Calu3 (cell line): ENCODE measurements at regions not wholly inside any gene's neighbourhood (a gene's known extent, or its start where the extent isn't known, plus 50 kb on each side); places are given as distances from the start of the nearest gene placed in this dataset.

Experiments used
- BruUV-seq: library from RNA; stranded (reverse); fragments of 400-500 nt; replicated peaks from 2 replicates; lab custom pipeline; 2021; lab: Mats Ljungman, UMichigan
- CTCF ChIA-PET: fragments of 300-600 bp; sonication (Branson Sonifier 250); formaldehyde crosslinking; loops from one replicate; lab custom pipeline; 2022; ENCODE audit warnings: antibody characterized with exemption; lab: Charles Lee
- DNase-seq: peaks from one replicate; pipeline ENCODE4 v3.0.0; 2022
- H3K27ac Mint-ChIP-seq: one replicate; pipeline ENCODE4 v1.8.0; 2022; ENCODE audit warnings: mixed read lengths; ENCODE audit not compliant: unreplicated experiment
- H3K27me3 Mint-ChIP-seq: one replicate; pipeline ENCODE4 v1.8.0; 2022; ENCODE audit warnings: mixed read lengths; ENCODE audit not compliant: unreplicated experiment
- H3K36me3 Mint-ChIP-seq: one replicate; pipeline ENCODE4 v1.8.0; 2022; ENCODE audit warnings: mild to moderate bottlenecking, moderate library complexity, mixed read lengths; ENCODE audit not compliant: insufficient read depth, unreplicated experiment
- H3K4me1 Mint-ChIP-seq: one replicate; pipeline ENCODE4 v1.8.0; 2022; ENCODE audit warnings: mild to moderate bottlenecking, low read depth, mixed read lengths; ENCODE audit not compliant: unreplicated experiment
- H3K4me3 Mint-ChIP-seq: one replicate; pipeline ENCODE4 v1.8.0; 2022; ENCODE audit warnings: mild to moderate bottlenecking, low read depth, moderate library complexity, mixed read lengths; ENCODE audit not compliant: unreplicated experiment
- H3K9me3 Mint-ChIP-seq: one replicate; pipeline ENCODE4 v1.8.0; 2022; ENCODE audit warnings: low read depth, mixed read lengths; ENCODE audit not compliant: unreplicated experiment
- intact Hi-C: fragments of 100-400 bp; cut with micrococcal nuclease; formaldehyde crosslinking; loops from one replicate; pipeline ENCODE4 v1.10.0; 2022; ENCODE audit not compliant: unreplicated experiment
- TF ChIP-seq, protein P1 (sequence below): fragments of 200-600 bp; IDR thresholded peaks from one replicate; pipeline ENCODE4 v1.8.0; 2022; ENCODE audit warnings: antibody characterized with exemption; ENCODE audit not compliant: unreplicated experiment

DNA sequence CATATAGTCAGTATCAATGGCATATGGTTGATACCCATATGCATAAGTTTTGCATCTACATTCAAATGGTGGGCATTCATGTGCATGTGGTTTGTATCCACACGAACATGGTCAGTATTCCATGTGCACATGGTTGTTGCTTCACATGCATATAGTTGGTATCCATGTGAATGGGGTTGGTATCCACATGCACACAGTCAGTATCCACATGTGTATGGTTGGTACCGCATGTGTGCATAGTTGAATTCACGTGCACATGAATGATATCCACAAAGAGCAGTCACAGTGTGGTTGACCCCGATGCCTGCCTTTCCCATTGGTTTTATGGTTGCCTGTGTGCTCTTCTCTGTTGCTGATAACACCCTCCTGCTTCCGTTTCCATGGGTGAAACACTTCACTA is 427.9 kb downstream of the STIM2 start:
- H3K27me3 Mint-ChIP-seq, result no peaks in the 10 kb centered on the region
- peaks cover 3% of the 10 kb centered on the region for H3K9me3 Mint-ChIP-seq
- CTCF ChIA-PET, result no interaction called here
- TF ChIP-seq, protein P1, sequence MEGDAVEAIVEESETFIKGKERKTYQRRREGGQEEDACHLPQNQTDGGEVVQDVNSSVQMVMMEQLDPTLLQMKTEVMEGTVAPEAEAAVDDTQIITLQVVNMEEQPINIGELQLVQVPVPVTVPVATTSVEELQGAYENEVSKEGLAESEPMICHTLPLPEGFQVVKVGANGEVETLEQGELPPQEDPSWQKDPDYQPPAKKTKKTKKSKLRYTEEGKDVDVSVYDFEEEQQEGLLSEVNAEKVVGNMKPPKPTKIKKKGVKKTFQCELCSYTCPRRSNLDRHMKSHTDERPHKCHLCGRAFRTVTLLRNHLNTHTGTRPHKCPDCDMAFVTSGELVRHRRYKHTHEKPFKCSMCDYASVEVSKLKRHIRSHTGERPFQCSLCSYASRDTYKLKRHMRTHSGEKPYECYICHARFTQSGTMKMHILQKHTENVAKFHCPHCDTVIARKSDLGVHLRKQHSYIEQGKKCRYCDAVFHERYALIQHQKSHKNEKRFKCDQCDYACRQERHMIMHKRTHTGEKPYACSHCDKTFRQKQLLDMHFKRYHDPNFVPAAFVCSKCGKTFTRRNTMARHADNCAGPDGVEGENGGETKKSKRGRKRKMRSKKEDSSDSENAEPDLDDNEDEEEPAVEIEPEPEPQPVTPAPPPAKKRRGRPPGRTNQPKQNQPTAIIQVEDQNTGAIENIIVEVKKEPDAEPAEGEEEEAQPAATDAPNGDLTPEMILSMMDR, result no peak
- no peak overlapping the region for H3K27ac Mint-ChIP-seq
- no peaks in the 10 kb centered on the region for H3K36me3 Mint-ChIP-seq
- intact Hi-C loops, result no loop called here
- DNase-seq, result no peak
- H3K4me3 Mint-ChIP-seq, result no peak overlapping the region
- no peaks in the 10 kb centered on the region for H3K4me1 Mint-ChIP-seq
- no TSS peak for BruUV-seq

DNA sequence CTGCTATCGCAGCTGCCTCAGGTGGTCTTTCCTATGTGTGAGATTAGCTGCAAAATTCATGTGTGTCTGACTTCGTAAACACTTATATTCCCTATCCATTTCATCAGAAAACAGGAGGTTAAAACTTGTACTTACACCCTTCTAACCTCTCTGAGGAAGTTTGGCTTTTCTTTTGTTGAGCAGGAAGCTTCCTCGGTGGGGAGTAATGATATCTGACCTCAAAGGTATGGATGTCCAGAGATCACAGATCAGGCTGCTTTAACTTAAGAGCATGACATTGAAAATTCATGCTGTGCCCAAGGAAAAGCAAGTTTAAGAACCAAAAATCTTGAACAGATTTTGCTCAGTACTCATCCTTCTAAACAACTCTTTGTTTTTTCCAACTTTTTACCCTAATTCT is 429.1 kb downstream of the STIM2 start:
- H3K27me3 Mint-ChIP-seq, result no peaks in the 10 kb centered on the region
- intact Hi-C loops, result no loop called here
- H3K27ac Mint-ChIP-seq, result no peak overlapping the region
- TF ChIP-seq, protein P1, result no peak
- H3K9me3 Mint-ChIP-seq, result peaks cover 3% of the 10 kb centered on the region
- DNase-seq, result no peak
- no peak overlapping the region for H3K4me3 Mint-ChIP-seq
- BruUV-seq, result no TSS peak
- CTCF ChIA-PET, result interaction anchor here (0.6 kb wide), 1 partner anchor 1150 kb away, joined by 6 read pairs; no protein-coding TSS in a partner anchor
- no peaks in the 10 kb centered on the region for H3K36me3 Mint-ChIP-seq
- H3K4me1 Mint-ChIP-seq, result no peaks in the 10 kb centered on the region

DNA sequence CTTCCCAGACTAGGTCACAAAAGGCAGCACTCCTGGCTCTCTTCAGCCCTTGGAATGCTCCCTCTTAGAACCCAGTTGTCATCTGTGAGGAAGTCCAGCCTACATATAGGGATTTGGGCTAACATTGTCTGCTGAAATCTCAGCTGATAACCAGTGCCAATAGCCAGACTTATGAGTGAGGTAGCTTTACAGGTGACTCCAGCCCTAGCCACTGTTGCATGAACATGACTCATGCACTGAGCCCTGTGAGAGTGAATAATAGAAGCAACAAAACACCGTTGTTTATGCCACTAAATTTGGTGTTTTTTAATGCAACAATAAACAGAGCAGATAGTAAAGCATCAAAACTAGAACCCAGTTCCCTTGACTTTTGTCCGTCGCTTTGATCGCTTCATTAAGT is 433.2 kb downstream of the STIM2 start:
- CTCF ChIA-PET, result no interaction called here
- H3K27ac Mint-ChIP-seq, result no peak overlapping the region
- peaks cover 6% of the 10 kb centered on the region for H3K4me1 Mint-ChIP-seq
- no peak overlapping the region for H3K4me3 Mint-ChIP-seq
- no peak for DNase-seq
- intact Hi-C loops, result no loop called here
- no peaks in the 10 kb centered on the region for H3K27me3 Mint-ChIP-seq
- BruUV-seq, result no TSS peak
- H3K9me3 Mint-ChIP-seq, result peaks cover 2% of the 10 kb centered on the region
- TF ChIP-seq, protein P1, result no peak
- no peaks in the 10 kb centered on the region for H3K36me3 Mint-ChIP-seq

DNA sequence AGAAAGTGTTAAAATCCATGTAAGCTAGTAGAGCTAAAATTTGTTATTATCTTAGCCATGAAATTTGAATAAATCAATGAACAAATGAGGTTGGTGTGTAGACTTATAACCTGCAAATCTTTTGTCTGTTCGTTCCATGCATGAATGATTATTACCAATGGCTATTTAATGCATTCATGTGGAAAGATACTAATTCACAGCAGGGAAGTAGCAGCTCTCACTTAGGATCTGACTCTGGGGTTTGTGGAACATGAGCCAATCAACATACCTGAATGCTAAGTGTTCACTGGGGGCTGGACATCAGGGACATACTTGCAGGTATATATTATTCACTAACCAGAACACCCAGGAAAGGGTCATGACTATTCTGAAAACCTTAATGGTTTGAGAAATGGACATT is 444.1 kb downstream of the STIM2 start:
- Mint-ChIP-seq H3K27me3 (no peaks in the 10 kb centered on the region), H3K36me3 (no peaks in the 10 kb centered on the region), H3K4me3 (no peak overlapping the region), H3K27ac (no peak overlapping the region), H3K4me1 (peaks cover 7% of the 10 kb centered on the region), H3K9me3 (peaks cover 19% of the 10 kb centered on the region)
- intact Hi-C loops, result no loop called here
- BruUV-seq, result no TSS peak
- TF ChIP-seq, protein P1, result no peak
- DNase-seq, result no peak
- CTCF ChIA-PET, result no interaction called here
